ENCODE measurements at regions not wholly inside any gene's neighbourhood (a gene's known extent, or its start where the extent isn't known, plus 50 kb on each side); places are given as distances from the start of the nearest gene placed in this dataset.

DNA sequence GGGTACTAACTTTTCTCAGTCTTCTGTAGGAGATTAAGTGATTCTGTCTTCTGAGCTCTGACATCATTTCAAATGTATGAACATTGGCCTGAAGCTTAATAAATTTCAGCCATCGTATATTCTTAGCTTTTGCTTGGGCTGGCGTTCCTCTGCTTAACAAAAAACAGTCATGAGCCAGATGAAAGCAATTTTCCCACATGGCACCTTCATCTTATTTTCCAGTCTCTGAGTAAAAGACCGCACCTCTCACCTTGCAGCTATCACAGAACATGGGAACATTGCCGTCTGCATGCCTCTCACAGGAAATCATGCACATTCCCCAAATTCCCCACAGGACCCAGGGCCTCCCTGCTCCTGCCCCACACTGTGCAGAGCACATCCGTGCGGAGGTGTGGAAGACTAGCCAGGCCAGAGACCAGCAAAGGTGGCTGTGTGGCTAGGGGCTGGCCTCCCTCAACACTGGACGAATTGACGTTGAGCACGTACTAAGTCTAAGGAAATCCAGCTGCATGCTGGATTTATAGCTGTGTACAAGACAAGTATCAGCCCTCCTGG is 531.8 kb upstream of the ID2 start:
- Histone ChIP-seq H3K4me2 (no peak overlapping the region), H3K4me1 (peaks cover 11% of the 10 kb centered on the region), H3K9me3 (no peaks in the 10 kb centered on the region), H3K4me3 (no peak overlapping the region), H3K27ac (no peak overlapping the region)
- FAIRE-seq (no peak), DNase-seq (ENCODE audit: low read depth in 1 of 2, low spot score in 1 of 2) (no peak), ATAC-seq (no peak)
- no peak for TF ChIP-seq CHD4 (IDR thresholded peaks at IDR 0.05; ENCODE audit: borderline replicate concordance)
- TF ChIP-seq FOSB (CRISPR knock-in tag; IDR thresholded peaks at IDR 0.05): no peak
- TF ChIP-seq POLR2AphosphoS2 (conservative IDR thresholded peaks at IDR 0.05; ENCODE audit: low read length): no peak
- no peak for TF ChIP-seq EHMT2 (IDR thresholded peaks at IDR 0.05; ENCODE audit: low read depth)
- no peak for TF ChIP-seq KDM5A (IDR thresholded peaks at IDR 0.05)
- no peak for TF ChIP-seq KDM1A (IDR thresholded peaks at IDR 0.05; ENCODE audit: low read depth)
- no peak for TF ChIP-seq TFCP2L1 (CRISPR knock-in tag; IDR thresholded peaks at IDR 0.05)
- no peak for TF ChIP-seq POLR2A (IDR thresholded peaks at IDR 0.05; ENCODE audit: low read length)
- TF ChIP-seq ZC3H11A (IDR thresholded peaks at IDR 0.05): no peak
- TF ChIP-seq MYC (IDR thresholded peaks at IDR 0.05; ENCODE audit: borderline replicate concordance, low read length): no peak
- TF ChIP-seq, protein P1, sequence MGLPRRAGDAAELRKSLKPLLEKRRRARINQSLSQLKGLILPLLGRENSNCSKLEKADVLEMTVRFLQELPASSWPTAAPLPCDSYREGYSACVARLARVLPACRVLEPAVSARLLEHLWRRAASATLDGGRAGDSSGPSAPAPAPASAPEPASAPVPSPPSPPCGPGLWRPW (IDR thresholded peaks at IDR 0.05): no peak
- no peak for TF ChIP-seq JUN (IDR thresholded peaks at IDR 0.05)
- no peak for TF ChIP-seq CHD2 (IDR thresholded peaks at IDR 0.05; ENCODE audit: low read length, partially characterized antibody)
- no peak for TF ChIP-seq ZSCAN20 (CRISPR knock-in tag; IDR thresholded peaks at IDR 0.05)
- TF ChIP-seq HOXB5 (CRISPR knock-in tag; IDR thresholded peaks at IDR 0.05): no peak
- TF ChIP-seq CBX8 (IDR thresholded peaks at IDR 0.05): no peak
- no peak for TF ChIP-seq HEYL (CRISPR knock-in tag; IDR thresholded peaks at IDR 0.05)
- no peak for TF ChIP-seq NPAS2 (CRISPR knock-in tag; IDR thresholded peaks at IDR 0.05; ENCODE audit: borderline replicate concordance)
- TF ChIP-seq FOXS1 (CRISPR knock-in tag; IDR thresholded peaks at IDR 0.05): no peak
- TF ChIP-seq GATA3 (IDR thresholded peaks at IDR 0.05; ENCODE audit: borderline replicate concordance): no peak
- WGBS (ENCODE audit: missing lambda C conversion rate): 89% methylated on average over 9 of the region's 9 CpGs
- ChIA-PET CTCF (interaction anchor here (0.6 kb wide), 1 partner anchor 46 kb away, joined by 4 read pairs; no protein-coding TSS in a partner anchor), POLR2A (no interaction called here)

DNA sequence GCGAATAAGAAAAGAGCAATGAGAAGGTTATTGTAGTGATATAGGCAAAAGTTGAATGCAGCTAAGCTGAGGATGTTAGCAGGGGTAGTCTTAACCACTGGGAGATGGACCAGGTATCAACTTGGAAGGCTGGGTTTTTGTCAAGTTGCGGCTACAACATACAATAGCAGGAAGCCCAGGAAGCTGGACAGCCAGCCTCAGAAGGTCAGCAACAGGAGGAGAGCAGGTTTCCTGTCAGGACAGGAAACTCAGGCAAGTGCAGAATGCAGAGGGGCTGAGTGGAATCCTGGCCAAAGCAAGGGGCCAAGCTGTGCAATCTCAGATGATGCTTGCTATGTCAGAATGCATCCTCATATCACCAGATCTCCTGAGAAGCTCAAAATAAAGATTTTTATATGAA is 530.0 kb upstream of the ID2 start:
- DNase-seq (ENCODE audit: low read depth in 1 of 2, low spot score in 1 of 2): no peak
- ChIA-PET CTCF (no interaction called here), POLR2A (interaction anchor here (0.5 kb wide), 1 partner anchor 10 kb away, joined by 4 read pairs; no protein-coding TSS in a partner anchor)
- FAIRE-seq: no peak
- Histone ChIP-seq H3K27ac (no peak overlapping the region), H3K4me3 (no peak overlapping the region), H3K9me3 (no peaks in the 10 kb centered on the region), H3K4me1 (peaks cover 11% of the 10 kb centered on the region), H3K4me2 (no peak overlapping the region)
- ATAC-seq: no peak
- 90% methylated on average over 2 of the region's 2 CpGs for WGBS (ENCODE audit: missing lambda C conversion rate)
- TF ChIP-seq RNF2 (IDR thresholded peaks at IDR 0.05; ENCODE audit: borderline replicate concordance, low read depth) (no peak), ZSCAN20 (CRISPR knock-in tag; IDR thresholded peaks at IDR 0.05) (no peak), RARB (CRISPR knock-in tag; IDR thresholded peaks at IDR 0.05) (no peak), FOSB (CRISPR knock-in tag; IDR thresholded peaks at IDR 0.05) (no peak), CBX2 (IDR thresholded peaks at IDR 0.05; ENCODE audit: borderline replicate concordance, low read depth) (no peak), CBX8 (IDR thresholded peaks at IDR 0.05) (no peak), RCOR1 (IDR thresholded peaks at IDR 0.05; ENCODE audit: low read depth, low read length) (no peak), MYC (IDR thresholded peaks at IDR 0.05; ENCODE audit: borderline replicate concordance, low read length) (no peak)
- TF ChIP-seq, protein P1 (IDR thresholded peaks at IDR 0.05): no peak

DNA sequence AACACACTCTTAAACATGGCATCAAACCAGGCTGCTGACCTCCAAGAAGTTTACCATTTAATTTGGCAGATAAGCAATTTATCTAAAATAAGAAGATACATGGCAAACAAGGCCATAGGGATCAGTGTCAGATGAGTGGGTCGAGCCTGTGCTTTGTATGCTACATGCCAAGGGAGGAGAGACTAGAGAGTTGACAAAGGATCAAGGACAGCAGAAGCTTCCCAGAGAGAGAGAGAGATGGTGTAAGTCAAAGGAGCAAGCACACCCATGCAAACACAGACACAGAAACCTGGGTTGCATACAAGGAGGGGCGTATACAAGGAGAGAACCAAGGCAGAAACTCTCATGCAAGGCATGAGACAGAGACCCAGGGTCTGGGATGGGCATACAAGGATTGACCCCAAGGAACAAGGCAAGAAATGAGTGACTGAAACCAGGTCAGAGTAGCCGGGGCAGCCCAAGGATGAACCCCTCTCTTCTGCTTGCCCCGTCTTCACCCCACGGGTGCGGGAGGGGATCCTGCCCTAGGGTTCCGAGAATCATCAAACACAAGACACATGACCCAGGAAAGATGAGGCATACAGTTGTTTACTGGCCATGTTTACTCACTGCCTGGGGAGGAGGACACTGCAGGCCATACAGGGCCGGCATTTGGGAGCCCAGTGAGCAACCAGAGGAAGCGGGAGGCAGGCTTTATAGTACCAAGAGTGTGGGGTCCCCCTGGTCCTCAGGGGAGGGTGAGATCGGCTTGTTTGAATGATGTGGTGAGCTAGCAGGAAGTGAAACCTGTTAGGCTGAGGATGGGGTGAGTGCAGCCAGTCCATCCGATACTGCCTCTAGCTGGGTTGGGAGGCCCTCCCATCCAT is 529.2 kb upstream of the ID2 start:
- Histone ChIP-seq H3K27ac (no peak overlapping the region), H3K9me3 (no peaks in the 10 kb centered on the region), H3K4me1 (peaks cover 11% of the 10 kb centered on the region), H3K4me2 (no peak overlapping the region), H3K4me3 (no peak overlapping the region)
- ATAC-seq (no peak), FAIRE-seq (no peak), DNase-seq (ENCODE audit: low read depth in 1 of 2, low spot score in 1 of 2) (no peak)
- 75% methylated on average over 11 of the region's 11 CpGs for WGBS (ENCODE audit: missing lambda C conversion rate)
- ChIA-PET CTCF (no interaction called here), POLR2A (no interaction called here)
- TF ChIP-seq, protein P1 (IDR thresholded peaks at IDR 0.05): no peak
- no peak for TF ChIP-seq CBX8 (IDR thresholded peaks at IDR 0.05)
- TF ChIP-seq CBX2 (IDR thresholded peaks at IDR 0.05; ENCODE audit: borderline replicate concordance, low read depth): no peak
- TF ChIP-seq, protein P2, sequence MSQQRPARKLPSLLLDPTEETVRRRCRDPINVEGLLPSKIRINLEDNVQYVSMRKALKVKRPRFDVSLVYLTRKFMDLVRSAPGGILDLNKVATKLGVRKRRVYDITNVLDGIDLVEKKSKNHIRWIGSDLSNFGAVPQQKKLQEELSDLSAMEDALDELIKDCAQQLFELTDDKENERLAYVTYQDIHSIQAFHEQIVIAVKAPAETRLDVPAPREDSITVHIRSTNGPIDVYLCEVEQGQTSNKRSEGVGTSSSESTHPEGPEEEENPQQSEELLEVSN (IDR thresholded peaks at IDR 0.05; ENCODE audit: borderline replicate concordance, low read depth): no peak
- no peak for TF ChIP-seq TFCP2L1 (CRISPR knock-in tag; IDR thresholded peaks at IDR 0.05)
- TF ChIP-seq ZNF302 (CRISPR knock-in tag; IDR thresholded peaks at IDR 0.05): no peak
- no peak for TF ChIP-seq NR3C1 (IDR thresholded peaks at IDR 0.05)
- no peak for TF ChIP-seq RFX5 (IDR thresholded peaks at IDR 0.05)
- TF ChIP-seq, protein P3, sequence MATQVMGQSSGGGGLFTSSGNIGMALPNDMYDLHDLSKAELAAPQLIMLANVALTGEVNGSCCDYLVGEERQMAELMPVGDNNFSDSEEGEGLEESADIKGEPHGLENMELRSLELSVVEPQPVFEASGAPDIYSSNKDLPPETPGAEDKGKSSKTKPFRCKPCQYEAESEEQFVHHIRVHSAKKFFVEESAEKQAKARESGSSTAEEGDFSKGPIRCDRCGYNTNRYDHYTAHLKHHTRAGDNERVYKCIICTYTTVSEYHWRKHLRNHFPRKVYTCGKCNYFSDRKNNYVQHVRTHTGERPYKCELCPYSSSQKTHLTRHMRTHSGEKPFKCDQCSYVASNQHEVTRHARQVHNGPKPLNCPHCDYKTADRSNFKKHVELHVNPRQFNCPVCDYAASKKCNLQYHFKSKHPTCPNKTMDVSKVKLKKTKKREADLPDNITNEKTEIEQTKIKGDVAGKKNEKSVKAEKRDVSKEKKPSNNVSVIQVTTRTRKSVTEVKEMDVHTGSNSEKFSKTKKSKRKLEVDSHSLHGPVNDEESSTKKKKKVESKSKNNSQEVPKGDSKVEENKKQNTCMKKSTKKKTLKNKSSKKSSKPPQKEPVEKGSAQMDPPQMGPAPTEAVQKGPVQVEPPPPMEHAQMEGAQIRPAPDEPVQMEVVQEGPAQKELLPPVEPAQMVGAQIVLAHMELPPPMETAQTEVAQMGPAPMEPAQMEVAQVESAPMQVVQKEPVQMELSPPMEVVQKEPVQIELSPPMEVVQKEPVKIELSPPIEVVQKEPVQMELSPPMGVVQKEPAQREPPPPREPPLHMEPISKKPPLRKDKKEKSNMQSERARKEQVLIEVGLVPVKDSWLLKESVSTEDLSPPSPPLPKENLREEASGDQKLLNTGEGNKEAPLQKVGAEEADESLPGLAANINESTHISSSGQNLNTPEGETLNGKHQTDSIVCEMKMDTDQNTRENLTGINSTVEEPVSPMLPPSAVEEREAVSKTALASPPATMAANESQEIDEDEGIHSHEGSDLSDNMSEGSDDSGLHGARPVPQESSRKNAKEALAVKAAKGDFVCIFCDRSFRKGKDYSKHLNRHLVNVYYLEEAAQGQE (IDR thresholded peaks at IDR 0.05): no peak
- TF ChIP-seq FOXS1 (CRISPR knock-in tag; IDR thresholded peaks at IDR 0.05): no peak
